Fibroblast of skin of left biceps (primary cell): ENCODE measurements at regions not wholly inside any gene's neighbourhood (a gene's known extent, or its start where the extent isn't known, plus 50 kb on each side); places are given as distances from the start of the nearest gene placed in this dataset.
"Not testable (repeated sequence)": the region's sequence is repeated elsewhere in the genome, so short reads cannot be mapped to it uniquely, and the experiment has no call there.

Experiments
- DNase-seq, 2 experiments: peaks; one replicate each; pipeline ENCODE4 v3.0.0-alpha.2; 2013; ENCODE audit warnings: low read depth in 2 of 2

GRCh38 chr6:3900744-3901336 is 51.7 kb downstream of the FAM50B start:
- no peak for DNase-seq

DNA sequence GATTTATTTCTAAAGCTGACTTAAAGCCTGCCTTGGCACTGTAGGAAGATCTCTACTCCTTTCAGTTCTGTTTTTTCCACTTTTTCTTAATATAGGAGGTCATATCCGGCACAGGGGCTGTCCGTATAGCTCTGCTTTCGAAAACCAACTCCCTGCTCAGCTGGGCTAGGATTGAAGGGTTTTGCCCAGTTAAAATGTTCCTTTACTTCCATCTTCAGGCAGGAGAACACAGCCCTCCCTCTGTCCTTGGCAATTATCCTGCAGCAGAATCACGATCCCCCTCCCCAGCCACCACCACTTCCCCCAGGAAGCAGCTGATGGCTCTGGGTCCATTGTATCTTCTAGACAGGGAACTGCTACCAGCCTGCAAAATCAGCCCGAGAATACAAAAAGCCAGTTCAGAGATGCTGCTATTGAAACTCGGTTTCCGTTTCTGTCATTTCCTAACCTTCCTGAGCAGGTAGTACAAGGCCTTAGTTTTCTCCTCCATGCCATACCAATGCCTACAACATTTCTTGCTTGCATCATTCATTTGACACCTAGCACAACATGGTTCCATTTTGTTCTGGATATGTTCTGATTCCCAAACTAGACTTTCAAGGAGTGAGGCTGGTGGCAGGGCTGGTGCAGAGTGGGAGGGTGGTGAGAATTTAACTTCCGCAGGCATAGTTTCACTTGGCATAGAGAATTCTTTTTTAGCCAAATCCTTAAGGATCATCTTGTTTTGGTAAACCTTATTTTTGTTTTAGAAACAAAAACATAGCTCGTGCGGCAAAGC is 53.9 kb downstream of the FAM50B start:
- DNase-seq: no peak

GRCh38 chr6:3904518-3904917 is 55.3 kb downstream of the FAM50B start:
- DNase-seq: no peak

DNA sequence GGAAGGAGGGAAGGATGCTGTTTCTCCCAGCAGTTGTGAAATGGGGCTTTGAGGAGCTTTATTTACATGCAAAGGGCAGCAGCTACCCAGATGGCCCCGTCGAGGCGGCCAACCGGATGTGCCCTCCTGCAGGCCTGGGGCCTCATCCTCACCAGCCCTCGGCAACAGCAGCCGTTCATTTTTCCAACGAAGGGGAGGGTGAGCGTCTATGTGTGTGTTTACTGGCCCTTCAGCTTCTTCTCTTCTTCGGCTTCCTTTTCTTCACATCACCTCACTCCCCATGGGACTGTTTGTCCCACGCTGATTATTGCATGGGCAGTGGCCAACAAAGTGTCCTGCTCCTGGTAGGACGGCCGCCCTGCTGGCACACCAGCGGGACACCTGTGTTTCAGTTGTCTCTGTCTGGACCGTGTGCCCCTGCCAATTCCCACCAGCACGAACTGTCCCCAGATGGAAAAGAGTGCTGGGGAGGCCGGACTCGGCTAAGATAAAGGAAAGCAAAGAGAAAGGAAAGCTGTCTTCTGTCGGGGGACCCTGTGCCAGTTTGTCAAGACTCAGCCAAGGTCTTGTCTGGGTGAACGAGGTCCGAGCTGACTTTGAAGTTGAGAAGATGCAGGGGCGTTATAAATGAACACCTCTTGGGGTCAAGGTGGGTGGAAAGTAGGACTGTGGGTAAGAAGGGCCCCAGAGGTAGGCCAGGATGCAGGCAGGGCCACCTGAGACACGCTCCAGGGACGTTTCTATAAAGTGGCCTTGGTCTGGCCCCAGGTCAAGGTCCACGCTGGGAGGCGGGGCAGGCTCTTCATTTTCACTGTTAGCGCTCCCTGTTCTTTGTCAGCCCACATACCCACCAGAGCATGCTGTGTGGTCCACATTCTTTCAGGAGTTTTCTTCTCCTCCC is 57.0 kb downstream of the FAM50B start:
- DNase-seq: no peak

DNA sequence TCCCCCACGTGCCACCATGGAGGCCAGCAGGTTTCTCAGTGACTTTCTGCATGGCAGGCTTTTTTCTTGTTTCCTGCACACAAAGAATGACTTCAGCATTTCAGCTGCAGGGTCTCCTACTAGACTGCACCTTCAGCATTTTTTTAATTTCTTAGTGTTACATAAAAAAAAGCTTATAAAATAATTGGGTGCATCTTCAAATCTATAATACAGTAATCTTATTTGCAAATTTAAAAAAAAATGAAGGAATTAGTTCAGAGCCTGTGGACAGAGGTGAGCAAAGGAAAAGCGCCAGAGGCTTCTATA is 57.6 kb downstream of the FAM50B start:
- DNase-seq: no peak

- no peak for DNase-seq
These were observed 59.0 kb downstream of the FAM50B start for GRCh38 chr6:3908223-3908622.

GRCh38 chr6:3908961-3909360 is 59.8 kb downstream of the FAM50B start:
- DNase-seq: no peak

DNA sequence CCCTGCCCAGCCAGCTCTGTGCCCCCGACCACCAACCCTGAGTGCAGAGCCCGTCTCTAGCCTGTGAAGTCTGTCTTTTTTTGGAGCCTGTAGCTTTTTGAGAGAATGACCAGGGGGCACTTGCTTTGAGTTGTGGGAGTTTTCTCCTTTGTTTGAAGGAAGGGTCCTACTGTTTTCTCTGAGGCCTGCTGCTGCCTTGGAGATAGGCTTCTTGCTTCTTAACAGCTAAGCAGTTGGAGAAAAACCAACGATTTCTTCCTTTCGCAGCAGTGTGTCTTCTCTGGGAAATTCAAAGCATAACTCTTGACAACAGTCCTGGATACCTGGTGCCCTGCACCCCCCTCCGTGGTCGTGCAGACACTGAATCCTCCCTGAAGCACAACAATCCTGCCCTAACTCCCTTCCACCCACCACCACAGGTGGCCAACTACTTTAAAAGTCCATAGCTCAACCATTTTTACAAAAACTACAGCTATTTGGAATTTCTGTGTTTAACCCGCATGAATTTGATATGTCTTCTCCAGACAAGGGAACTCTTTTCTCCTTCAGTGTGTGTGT is 61.0 kb downstream of the FAM50B start:
- DNase-seq: no peak

DNA sequence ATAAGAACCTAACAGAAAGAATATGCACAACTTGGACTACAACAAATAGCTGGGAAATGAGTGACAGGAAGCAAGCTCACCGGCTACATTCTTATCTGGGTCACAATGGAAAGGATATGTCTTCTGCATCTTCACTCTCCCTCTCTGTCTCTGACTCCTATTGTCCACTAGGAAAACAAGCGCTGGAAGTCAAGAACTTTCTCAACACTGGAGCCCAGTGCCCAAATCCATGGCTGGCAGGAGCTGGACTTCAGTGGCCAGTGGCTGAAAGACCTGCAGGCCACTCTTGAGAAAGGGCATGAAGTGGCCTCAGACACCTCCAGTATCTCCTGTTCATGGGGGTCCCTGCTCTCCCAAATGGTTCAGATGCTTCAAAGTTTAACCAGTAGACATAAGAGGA is 62.0 kb downstream of the FAM50B start:
- DNase-seq: no peak

DNA sequence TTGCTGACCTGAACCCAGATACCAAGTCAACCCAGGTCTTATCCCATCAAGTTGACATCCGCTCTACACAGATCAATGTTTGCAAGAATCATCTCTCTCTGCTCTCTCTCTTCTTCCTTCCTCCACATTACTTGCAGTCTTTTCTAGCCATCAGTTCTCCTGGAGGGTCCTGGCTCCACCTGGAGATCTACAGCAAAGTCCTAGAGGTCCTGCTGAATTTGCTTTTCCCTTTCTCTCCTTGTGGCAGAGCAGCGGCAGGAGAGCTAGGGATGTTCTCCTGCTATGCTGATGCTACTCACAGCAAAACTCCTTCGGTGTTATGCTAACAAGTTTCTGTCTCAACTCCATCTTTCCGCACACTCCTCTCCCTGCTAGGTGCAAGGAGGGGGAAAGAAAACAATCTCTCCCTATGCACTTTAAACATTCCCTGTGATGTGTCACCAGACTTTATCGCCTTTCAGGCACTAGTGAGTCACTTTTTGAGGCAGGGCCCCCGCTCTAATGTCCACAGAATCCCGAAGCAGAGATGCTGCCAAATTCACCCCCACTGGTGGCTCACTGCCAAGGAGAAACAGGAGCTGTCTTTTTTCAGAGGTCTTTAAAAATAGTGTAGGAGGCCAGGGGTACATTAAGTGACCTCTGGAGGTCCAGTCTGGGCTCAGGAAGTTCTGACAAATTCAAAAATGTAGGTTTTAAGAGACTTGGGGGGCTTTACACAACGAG is 62.6 kb downstream of the FAM50B start:
- DNase-seq: peak; percentile 75 to 81

- DNase-seq: no peak
These were observed 63.3 kb downstream of the FAM50B start for GRCh38 chr6:3912361-3913076.

DNA sequence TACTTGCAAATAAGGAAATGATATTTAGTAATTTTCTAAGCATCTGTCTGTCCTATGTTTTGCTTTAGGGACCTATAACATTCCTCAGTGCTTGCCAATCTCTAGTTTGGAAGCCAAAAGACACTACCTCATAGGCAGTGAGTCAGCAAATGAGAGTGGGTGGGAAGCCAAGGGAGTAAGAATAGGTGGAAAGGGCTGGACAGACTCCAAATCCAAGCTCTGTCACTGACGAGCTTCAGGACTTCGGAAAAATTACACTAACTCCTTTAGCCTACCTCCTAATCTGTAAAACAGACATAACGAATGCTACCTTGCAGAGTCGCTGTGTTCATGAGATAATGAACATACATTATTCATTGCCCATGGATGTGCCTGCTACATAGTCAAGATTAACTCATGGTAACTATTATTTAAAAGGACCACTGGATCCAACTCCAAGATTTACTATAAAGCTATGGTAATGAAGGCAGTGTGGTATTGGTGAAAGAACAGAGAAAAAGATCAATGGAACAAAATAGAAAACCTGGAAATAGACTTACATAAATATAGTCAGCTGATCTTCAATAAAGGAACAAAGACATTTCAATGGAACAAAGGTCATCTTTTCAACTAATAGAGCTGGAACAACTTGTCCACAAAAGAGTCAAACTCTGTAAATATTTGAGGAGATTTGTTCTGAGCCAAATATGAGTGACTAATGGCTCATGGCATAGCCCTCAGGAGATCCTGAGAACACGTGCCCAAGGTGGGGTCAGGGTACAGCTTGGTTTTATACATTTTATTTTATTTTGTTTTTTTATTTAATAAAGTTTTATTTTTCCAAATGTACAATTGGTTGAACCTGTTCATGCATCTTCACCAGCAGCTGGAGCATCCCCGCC is 64.1 kb downstream of the FAM50B start:
- DNase-seq: peak; percentile 98

DNA sequence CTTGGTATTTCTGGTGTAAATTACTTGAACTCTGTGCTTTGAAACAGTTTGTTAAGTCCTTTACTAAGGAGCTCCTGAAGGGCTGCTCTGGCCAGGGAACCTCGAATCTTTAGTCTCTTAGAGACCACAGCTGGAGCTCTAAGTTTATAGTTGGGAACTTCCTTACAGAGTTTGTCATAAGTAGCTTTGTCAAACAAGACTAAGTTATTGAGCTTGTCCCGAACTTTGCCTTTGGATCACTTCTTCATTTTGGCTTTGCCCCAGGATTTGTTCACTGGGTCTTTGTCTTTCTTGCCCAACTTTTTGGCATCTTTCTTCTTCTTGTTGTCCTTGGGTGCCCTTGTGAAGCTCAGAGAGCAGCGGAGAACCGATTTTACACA is 64.8 kb downstream of the FAM50B start:
- DNase-seq: no peak

DNA sequence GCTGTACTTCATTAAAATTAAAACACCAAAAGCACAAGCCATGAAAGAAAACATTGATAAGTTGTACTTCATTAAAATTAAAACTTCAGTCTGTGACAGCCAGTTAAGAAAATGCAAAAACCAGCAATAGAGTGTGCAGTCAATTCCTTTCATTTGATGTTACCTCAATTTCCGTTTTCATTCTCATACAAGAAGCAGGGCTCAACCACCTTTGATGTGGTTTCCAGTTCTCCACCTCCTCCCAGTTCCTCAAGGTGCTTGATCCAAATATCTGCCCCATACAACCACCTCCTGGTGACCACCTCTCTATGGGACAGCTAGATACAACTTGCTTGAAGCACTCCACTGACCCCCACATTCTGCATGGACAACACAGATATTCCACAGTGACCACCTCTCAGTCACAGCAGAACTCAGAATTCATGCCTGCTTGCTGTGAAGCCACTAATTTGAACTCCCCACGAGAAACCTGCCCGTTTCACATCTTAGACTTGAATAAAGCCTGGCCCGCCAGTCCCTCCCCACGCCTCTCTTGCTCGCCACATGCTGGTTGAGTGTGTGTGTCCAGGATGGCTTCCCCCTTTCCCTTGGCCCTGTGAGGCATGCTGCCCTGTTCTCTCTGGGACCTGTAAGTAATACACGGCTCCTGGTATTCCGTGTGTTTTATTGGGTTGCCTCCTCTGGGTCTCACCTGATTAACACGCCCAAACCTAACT is 66.1 kb downstream of the FAM50B start:
- no peak for DNase-seq

GRCh38 chr6:3916211-3916610 is 67.0 kb downstream of the FAM50B start:
- no peak for DNase-seq

DNA sequence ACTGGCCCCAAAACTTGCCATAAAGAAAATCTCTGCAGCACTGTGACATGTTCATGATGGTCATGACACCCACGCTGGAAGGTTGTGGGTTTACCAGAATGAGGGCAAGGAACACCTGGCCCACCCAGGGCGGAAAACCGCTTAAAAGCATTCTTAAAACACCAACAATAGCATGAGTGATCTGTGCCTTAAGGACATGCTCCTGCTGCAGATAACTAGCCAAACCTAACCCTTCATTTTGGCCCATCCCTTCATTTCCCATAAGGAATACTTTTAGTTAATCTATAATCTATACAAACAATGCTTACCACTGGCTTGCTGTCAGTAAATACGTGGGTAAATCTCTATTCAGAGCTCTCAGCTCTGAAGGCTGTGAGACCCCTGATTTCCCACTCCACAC is 67.6 kb downstream of the FAM50B start:
- not testable (repeated sequence) for DNase-seq

GRCh38 chr6:3918469-3918868 is 69.3 kb downstream of the FAM50B start:
- DNase-seq: no peak

DNA sequence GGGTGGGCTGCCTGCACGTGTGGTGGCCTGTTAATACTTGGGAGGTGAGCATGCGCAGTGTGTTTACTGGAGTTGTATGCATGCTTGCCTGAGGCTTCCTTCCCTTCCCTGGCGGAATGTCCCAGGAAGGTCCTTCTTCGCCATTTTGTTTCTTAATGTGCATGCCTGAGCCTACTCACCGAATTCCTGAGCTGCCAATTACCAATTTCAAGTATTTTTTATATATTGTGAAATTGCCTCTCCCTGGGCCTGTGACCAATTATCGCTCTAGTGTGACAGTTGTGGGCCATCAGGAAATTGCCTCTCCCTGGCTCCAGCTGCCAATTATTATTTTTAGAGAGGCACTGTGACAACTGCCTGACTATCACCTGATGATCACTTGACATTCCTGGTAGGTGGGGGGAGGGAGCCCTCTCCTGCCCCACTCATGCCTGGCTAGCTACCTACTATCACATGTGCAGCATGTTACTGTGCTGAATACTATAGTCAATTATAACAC is 70.0 kb downstream of the FAM50B start:
- peak; percentile 76 to 79 for DNase-seq

- no peak for DNase-seq
These were observed 70.7 kb downstream of the FAM50B start for GRCh38 chr6:3919849-3920248.
